Fibroblast of gingiva (primary cell): ENCODE measurements at regions not wholly inside any gene's neighbourhood (a gene's known extent, or its start where the extent isn't known, plus 50 kb on each side); places are given as distances from the start of the nearest gene placed in this dataset.

Experiments
- DNase-seq: peaks from one replicate; pipeline ENCODE4 v3.0.0-alpha.2; 2011; ENCODE audit warnings: low read depth

DNA sequence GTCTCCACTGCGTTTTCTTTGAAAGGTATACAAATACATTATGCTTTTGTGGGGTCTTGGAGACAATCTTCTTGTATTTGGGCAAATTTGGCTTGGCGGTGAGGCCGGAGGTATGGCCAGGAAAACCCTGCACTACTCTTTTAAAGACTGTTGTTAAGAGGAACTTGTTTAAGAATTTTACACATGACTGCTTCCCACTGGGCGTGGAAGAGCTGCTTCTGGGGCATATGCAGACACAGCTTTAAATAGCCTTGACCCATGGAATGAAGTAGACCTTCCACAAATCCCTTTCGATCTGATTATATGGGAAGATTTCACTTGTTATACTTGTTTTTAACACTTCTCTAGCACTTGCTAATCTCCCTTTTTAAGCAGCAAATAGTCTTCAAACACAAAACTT, 453.6 kb downstream of the MN1 start:
- no peak for DNase-seq

DNA sequence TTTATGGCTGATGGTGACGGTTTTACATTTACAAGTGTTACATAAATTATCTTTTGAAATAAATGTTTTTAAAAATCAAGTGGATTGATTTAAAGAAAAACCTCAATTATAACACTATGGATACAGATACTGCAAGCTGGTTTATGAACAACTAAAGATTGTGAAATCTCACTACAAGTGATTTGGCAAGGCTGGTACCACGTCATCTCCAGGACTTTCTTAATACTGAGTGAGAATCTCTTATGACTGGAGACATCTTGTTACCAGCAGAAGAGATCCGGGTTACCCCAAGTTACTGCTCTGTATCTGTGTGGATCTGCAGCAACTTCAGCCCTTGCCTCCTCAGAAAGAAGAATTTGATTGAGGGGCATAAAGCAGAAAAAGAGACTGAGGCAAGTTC, 452.9 kb downstream of the MN1 start:
- peak; percentile 67 for DNase-seq

DNA sequence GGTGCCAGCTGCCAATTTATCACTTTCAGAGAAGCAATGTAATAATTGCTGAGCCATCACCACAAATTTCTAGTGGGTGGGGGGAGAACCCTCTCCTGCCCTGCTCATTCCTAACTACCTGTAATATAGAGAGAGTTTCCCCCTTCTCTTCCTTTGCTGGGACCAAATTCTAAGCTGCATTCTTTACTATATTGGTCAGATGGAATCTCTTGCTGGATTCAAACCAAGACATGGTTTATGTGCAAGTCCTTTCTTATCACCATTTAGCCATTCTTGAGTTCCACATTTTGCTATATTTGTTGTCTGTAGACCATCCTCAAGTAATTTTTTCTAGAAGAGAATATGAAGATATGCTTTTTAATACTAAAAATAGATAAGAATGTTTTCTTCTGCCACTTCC, 452.1 kb downstream of the MN1 start:
- DNase-seq = no peak

DNA sequence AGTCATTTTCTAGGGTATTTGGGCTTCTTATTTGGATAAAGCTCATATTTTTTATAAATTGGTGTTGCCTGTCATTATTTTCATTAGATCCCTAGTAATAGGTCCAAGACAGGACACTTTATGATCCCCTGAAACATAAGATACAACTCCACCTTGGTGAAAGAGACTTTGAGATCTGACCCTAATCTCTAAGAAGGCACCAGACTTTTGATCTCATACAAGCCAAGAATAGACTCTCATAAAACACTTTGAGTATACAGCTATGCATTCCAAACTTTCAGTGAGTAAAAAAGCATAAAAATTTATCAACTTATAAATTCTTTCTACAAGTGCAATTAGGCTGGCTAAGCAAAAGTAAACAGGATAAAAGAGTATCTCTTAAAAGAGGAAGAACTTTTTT, 451.2 kb downstream of the MN1 start:
- DNase-seq = no peak

DNA sequence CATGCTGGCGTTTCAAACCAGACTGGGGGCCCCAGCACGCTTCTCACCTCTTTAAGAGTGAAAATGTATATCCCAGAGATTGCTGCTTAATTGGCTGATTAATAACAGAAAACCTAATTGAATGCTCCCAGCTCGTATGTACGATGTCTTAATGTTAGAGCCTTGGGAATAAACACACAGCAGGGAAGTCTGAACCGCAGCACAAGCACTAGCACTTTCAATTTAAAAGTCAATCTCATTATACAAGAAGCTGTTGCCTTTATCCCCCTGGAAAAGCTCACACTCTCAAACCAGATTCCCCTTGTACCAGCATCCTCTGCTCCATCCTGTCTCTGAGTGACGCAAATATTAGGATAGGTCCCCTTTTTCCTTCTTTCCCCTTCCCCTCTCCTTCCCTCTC, 449.1 kb downstream of the MN1 start:
- DNase-seq = no peak

DNA sequence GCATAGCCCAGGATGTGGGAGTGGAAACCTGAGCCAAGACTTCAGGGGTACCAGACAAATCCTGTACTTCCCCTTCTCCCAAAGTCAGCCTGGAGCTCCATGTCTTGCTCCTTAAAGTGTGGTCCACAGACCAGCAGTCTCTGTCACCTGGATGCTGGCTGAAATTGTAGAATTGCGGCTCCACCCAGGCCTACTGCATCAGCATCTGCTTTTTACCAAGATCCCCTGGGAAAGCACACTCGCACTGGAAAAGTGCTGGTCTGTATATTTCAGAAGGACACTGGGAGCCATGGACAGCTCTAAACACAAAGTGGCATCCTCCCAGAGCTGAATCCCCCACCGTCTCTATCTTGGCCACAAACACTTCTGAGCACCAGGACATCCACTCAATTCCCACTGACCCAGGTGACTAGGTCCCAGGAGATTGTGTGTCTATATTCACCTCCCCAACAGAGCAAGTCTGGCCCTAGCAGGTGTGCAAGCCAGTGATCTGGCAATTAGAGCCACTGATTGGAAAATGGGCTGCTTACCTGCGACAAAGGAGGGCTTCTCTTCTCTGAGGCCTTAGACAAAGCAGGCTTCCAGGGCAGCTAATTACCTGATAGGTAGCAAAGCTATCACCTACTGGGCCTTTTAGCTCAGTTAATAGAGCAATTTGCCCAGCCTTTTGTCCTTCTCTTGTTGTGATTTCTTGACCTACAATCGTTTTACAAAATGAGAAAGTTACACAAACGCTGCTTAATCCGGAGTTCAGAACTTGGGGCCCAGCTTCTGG, 443.3 kb downstream of the MN1 start:
- DNase-seq = no peak

DNA sequence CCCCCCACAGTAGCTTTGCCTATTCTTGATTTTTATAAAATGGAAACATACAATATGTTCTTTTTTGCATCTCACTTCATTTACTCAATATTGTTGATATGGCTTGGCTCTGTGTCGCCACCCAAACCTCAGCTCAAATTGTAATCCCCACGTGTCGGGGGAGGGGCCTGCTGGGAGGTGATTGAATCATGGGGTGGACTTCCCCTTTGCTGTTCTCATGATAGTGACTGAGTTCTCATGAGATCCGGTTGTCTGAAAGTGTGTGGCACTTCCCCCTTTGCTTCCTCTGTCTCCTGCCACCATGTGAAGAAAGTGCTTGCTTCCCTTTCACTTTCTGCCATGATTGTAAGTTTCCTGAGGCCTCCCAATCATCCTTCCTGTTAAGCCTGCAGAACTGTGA, 431.3 kb downstream of the MN1 start:
- no peak for DNase-seq

DNA sequence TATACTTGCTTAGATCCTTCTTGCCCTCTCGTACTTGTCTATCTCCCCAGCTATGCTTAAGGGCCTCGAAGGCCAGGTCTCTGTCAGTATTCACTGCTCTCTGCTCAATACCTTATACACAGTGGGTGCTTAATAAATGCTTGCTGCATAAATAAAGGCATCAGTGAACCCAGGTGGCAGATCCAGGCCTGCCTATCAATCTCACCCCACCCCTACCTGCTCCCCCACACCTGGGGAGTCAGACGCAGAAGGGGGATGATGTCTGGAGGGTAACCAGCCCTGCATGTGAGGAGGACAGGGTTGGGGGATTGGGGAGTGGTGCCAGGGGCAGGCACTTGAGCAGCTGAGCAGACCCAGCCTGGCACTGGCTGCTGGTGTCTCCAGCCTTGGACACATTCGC, 430.6 kb downstream of the MN1 start:
- no peak for DNase-seq

DNA sequence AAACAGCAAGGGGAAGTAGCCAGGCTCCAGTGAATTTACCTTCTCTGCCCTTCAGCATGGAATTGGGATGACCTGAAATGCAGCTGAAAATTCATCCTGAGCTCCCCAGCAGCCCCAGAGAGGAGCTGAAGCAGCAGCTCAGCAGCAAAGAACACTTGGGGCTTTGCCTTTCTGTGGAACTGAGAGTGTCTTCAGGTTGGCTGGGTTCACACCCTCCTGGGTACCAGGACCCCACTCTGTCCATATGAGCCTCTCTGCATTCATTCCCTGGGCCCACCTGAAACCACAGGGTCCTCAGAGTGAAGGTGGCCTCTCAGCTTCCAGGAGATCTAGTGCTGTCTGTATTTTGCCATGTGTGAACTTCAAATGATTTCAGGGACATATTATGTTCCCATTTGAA, 429.2 kb downstream of the MN1 start:
- no peak for DNase-seq

DNA sequence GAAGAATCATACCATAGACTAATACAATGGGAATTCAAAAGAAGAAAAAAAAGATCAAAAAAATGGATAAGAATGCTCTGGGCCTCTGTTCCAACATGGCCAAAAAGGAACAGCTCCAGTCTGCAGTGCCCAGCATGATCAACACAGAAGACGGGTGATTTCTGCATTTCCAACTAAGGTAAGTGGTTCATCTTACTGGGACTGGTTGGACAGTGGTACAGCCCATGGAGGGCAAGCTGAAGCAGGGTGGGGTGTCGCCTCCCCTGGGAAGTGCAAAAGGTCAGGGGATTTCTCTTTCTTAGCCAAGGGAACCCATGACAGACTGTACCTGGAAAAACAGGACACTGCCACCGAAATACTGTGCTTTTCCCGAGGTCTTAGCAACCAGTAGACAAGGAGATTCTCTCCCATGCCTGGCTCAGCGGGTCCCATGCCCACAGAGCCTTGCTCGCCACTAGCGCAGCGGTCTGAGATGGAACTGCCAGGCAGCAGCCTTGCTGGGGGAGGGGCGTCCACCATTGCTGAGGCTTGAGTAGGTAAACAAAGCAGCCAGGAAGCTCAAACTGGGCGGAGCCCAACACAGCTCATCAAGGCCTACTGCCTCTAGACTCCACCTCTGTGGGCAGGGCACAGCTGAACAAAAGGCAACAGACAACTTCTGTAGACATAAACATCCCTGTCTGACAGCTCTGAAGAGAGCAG, 428.4 kb downstream of the MN1 start:
- DNase-seq = no peak

DNA sequence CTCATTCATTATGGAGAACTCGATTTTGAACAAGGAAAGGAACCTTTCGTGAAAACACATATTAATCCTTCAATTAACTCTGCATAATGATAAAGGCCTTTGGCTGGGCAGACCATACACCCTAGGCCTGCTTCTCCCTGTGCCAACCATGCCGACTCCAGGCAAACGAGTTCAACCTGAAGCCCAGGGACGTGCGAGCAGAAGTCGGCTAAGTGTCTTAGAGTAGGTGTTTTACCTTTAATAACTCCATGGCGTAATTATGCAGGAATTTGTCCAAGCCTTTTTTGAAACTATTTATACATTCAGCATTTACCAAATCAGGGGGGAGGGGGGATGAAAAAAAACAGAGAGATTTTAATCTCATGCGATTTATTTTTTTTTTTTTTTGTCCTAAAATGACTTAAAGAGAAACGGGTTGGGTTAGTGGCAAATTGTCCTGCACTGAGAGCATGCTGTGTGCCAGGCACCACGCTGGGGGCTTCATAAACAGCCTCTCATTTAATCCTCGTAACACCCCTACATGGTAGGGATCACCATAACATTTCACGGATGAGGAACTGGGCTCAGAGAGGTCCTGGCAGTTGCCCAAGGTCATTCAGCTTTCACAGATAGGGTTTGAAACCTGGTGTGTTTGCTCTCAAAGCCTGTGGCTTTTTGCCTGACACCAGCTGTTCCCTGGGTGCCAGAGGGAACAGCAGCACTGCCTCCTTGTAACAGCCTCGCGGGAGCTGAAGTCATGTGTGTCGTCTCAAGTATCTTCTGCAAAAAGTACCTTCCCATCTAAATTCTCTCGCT, 423.9 kb downstream of the MN1 start:
- DNase-seq = no peak

DNA sequence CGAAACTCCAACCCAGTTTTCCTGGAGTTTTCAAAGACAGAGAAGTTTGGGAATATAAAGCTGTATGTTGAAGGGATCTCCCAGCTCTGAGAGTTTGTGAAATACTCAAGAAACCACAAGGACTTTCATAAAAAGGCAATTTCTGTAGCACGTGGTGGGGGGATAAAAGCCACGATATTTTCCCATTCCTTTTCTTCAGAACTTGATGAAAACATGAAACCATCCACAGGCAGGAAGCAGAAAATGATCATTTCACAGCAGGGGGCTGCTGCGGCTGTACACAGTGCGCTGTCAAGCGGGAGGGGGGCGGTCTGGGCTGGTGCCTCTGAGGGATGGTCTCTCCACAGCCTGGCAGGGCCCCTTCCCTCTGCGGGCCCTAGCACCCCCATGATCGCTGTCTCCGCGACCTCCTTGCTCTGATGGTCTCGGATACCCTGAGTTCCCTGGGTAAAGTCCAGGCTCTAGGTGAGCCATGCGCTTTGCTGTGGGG, 423.2 kb downstream of the MN1 start:
- no peak for DNase-seq

DNA sequence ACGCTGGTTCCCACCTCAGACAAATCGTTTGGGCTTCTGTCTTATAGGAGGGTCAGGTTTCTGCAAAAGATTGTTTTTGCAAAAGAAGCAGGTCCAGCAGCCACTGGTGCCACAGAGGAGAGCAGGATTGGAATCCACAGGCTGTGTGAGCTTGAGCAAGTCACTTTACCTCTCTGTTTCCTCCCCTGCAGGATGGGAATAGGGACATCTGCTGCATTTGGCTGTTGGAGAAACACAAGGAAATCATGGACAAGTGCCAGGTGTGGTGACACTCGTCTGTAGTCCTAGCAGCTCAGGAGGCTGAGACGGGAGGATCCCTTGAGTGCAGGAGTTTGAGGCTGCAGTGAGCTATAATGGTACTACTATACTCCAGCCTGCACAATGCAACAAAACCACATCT, 422.6 kb downstream of the MN1 start:
- no peak for DNase-seq

DNA sequence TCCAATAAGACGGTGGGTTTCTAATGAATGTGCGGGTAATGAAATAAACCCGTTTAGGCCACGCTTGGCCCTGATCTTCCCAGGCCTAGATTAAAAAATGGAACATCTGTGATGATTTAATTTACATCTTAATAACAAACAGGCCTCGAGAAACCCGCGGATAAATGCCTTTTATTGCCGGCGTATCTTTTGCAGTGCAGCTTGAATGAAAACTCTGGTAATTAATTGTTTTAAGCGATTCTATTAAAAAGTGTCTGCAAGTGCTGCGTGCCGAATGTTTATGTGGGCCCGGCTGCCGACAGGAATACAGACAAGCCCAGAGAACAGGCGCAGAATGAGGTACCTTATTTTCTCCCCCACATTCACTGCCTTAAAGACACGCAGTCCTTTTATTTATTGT, 420.7 kb downstream of the MN1 start:
- no peak for DNase-seq

DNA sequence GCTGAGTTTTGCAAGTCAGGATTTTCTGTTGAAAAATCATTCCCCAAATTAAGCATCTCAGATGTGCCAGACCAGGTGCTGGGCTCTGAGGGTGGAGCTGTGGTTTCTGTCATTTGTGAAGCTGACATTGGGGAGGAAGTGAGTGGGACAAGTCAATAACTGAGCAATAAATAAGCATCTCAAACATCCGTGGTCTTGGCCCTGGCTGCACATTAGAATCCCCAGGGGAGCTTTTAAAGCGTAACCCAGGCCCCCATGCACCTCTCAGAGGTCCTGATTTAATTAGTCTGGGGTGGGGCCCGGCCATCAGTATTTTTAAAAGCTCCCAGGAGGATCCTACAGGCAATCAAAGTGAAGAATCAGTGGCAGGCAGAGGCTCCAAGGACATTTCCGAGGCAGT, 420.0 kb downstream of the MN1 start:
- DNase-seq = no peak

DNA sequence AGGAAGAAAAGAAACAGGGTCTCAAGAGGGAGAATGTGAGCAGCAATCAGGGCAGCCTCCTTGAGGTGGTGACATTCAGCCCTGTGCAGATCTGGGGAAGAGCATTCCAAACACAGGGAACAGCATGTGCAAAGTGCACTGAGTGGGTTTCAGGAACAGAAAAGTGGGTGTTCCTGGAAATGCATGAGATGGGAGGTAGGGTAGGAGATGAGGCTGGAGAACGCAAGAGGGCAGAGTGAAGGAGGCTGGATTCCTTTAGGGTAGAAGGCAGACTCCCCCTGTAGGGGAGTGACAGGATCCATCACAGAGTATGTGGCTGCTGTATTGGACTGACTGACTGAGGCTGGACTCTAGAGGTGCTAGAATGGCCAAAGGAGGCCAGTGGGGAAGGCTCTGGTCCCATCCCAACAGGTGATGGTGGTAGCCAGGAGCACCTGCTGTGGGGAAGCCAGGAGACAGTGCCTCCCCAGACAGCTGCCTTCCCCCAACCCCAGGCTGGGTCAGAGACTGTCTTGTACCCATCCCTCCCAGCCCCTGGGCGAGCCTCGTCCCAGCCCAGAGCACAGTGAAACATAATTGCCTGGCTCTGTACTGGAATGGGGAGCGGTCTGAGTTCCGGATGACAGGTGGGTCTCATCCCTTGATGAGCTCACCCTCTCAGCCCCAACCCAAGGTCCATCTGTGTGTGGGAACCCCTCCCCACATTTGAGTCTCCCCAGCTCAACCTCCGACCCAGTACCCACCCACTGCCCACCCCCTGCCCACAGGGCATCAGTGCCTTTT, 419.4 kb downstream of the MN1 start:
- no peak for DNase-seq

DNA sequence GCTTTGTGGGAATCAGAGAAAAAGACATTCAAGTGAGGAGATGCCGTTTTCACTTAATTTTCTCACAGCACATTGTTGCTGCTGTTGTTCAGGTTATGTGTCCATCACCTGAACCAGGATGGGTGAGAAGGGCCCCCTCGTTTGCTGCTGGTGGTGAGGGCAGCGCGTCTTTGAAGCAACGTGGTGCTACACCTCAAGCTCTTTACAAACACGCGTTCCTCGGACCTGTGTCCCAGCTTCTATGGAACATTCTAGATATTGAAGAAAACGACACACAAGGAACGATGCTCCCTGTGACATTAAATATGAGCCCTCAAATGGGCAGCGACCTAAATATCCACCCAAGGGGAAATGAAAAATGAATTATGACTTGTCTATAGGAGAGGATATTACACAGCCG, 418.6 kb downstream of the MN1 start:
- no peak for DNase-seq

DNA sequence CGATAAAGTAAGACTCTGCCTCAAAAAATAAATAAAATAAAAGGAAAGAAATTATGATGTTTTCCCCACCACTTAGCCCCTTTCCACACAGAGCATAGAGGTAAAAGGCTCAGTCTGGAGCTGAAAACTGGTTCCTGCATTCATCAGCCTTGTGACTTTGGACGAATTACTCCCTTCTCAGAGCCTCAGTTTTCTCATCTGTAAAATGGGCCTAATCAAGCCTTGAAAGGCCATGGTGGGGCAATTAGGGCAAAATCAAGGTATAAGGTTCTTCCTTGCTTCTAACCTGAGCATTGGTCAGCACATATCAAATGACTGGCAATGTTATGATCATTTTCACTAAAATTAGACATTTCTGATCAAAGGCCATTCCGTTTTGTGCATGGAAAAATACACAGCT, 417.7 kb downstream of the MN1 start:
- DNase-seq = no peak

DNA sequence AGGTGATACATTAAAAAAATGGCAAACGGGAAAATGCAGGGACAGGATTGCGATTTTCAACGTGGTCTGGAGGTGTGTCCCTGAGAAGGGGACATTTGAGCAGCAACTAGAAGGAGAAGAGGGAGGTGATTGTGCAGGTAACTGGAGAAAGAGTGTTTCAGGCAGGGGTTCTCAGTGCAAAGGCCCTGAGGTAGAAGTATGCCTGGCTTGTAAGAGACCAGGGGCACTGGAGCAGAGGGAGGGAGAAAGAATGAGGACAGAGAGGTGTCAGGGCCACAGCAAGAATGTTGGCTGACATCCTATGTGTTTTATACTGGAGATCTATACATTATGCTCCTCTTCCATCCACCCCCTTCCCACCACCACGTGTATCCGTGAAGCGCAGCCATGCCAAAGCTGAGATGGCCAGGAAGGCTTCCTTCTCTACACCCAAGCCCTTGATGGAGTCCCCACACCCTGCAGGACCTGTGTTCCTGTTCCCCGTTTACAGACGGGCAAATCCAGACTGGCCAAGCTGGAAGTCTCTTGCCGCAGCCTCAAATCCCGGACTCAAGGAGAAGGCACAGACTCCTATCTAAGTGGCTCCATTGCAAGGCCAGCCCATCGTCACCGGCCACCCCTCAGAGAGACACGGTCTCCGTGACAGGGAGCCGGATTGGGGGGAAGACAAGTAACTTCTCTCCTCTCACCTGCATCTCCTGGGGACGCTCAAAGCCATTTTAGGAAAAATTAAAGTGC, 416.1 kb downstream of the MN1 start:
- DNase-seq = no peak

DNA sequence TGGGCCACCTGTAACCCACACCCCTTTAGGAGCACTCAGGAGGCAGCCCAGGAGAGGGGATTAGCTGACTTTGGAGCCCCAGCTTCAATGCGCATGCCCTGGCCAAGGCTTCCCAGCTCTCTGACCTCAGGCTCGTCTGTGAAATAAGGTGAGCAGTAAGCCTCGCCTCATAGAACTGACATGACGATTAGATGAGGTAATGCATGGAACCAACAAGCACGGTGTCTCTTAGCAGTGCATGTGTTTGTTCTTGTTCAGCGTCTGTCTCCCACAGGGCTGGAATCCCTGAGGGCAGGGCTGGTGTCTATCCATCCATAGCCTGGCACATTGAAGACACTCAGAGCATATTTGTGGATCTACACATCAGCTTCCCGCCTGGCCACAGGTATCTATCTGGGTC, 415.4 kb downstream of the MN1 start:
- no peak for DNase-seq

DNA sequence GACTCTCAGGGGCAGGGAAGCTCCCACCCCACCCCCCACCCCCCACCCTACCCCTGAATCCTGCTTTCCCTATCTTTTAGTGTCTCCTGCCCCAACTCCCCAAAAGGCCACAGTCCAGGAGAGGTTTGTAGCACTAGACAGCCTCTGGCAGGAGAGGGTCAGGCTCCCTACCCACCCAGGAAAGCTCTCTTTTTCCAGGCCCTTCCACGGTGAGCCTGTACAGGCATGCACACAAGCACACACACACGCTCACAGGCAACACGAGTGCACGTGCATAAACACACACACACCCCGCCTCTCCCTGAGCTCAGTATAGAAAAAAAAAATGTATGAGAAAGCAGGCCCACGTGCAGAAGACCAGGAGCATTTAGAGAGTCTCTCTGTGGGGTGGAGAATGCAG, 414.0 kb downstream of the MN1 start:
- DNase-seq = no peak
